ENCODE measurements at regions not wholly inside any gene's neighbourhood (a gene's known extent, or its start where the extent isn't known, plus 50 kb on each side); places are given as distances from the start of the nearest gene placed in this dataset.

DNA sequence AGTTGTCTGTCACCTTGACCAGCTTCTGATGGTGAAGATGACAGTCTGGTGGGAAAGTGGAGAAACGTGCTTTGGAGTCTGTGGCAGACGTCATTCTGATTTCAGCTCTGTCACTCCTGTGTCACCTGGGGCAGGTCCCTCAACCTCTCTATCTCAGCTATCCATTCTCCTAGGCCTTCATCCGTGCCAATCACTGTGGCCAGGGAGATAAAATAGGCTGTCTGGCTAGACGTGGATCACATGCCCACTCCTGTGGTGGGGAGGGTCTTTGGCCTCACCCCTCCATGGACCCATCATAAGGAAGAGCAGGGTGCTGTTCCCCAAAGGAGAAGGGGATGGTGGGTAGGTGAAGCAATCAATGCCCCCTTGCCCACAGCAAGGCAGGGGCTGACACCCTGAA is 140.3 kb downstream of the ACTL8 start:
- no peaks in the 10 kb centered on the region for H3K36me3 ChIP-seq (replicated peaks in 1 of 2; ENCODE audit: insufficient read depth in 1 of 2, low read depth in 2 of 2)
- H3K27me3 ChIP-seq, result no peaks in the 10 kb centered on the region
- intact Hi-C loops (cut with DNase I), result no loop called here
- H3K4me1 ChIP-seq, result peaks cover 21% of the 10 kb centered on the region
- TF ChIP-seq, protein P1, sequence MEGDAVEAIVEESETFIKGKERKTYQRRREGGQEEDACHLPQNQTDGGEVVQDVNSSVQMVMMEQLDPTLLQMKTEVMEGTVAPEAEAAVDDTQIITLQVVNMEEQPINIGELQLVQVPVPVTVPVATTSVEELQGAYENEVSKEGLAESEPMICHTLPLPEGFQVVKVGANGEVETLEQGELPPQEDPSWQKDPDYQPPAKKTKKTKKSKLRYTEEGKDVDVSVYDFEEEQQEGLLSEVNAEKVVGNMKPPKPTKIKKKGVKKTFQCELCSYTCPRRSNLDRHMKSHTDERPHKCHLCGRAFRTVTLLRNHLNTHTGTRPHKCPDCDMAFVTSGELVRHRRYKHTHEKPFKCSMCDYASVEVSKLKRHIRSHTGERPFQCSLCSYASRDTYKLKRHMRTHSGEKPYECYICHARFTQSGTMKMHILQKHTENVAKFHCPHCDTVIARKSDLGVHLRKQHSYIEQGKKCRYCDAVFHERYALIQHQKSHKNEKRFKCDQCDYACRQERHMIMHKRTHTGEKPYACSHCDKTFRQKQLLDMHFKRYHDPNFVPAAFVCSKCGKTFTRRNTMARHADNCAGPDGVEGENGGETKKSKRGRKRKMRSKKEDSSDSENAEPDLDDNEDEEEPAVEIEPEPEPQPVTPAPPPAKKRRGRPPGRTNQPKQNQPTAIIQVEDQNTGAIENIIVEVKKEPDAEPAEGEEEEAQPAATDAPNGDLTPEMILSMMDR (IDR thresholded peaks at IDR 0.05), result no peak
- TF ChIP-seq POLR2A (IDR thresholded peaks at IDR 0.05), result no peak
- WGBS, 2 donors, result 61 to 69% methylated on average over 4 of the region's 4 CpGs
- no peak overlapping the region for H3K4me3 ChIP-seq
- H3K9me3 ChIP-seq, result no peaks in the 10 kb centered on the region
- DNase-seq, result no peak
- ATAC-seq, result no peak
- no peak overlapping the region for H3K27ac ChIP-seq

DNA sequence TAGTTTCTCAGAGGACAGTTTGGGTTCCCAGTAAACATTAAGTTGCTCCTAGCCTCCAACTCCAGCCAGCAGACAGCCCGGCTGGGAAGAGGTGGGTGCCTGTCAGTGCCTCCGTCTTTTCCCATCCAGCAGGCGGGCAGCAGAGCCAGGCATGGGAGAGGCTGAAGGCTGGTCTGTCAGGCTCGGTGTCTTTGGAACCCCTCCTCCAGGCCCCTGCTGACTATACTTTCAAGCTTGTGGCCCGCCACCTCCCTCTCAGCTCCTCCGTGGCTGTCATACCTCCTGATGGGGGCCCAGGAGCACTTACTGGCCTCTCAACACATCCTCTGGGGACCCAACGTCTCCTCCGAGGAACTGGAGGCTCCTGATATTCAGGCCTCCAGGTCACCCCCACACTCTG is 140.9 kb downstream of the ACTL8 start:
- no peaks in the 10 kb centered on the region for H3K9me3 ChIP-seq
- H3K4me1 ChIP-seq, result peaks cover 21% of the 10 kb centered on the region
- H3K4me3 ChIP-seq, result no peak overlapping the region
- no peaks in the 10 kb centered on the region for H3K27me3 ChIP-seq
- H3K27ac ChIP-seq, result no peak overlapping the region
- H3K36me3 ChIP-seq (replicated peaks in 1 of 2; ENCODE audit: insufficient read depth in 1 of 2, low read depth in 2 of 2), result no peaks in the 10 kb centered on the region
- TF ChIP-seq, protein P1 (IDR thresholded peaks at IDR 0.05), result no peak
- TF ChIP-seq POLR2A (IDR thresholded peaks at IDR 0.05), result no peak
- 81 to 86% methylated on average over 8 of the region's 8 CpGs for WGBS, 2 donors
- ATAC-seq (no peak), DNase-seq (no peak)
- intact Hi-C loops (cut with DNase I), result no loop called here

- Histone ChIP-seq H3K36me3 (replicated peaks in 1 of 2; ENCODE audit: insufficient read depth in 1 of 2, low read depth in 2 of 2) (no peaks in the 10 kb centered on the region), H3K4me3 (no peak overlapping the region), H3K9me3 (no peaks in the 10 kb centered on the region), H3K4me1 (peaks cover 27% of the 10 kb centered on the region), H3K27me3 (no peaks in the 10 kb centered on the region), H3K27ac (peak overlapping the region in 2 of 4 donors; percentile 27 to 54)
- intact Hi-C loops (cut with DNase I), result no loop called here
- TF ChIP-seq, protein P1 (IDR thresholded peaks at IDR 0.05), result no peak
- no peak for TF ChIP-seq POLR2A (IDR thresholded peaks at IDR 0.05)
- ATAC-seq (peak; percentile 92), DNase-seq (peak; percentile 65 to 81 (median 72))
- WGBS, 2 donors, result 21 to 46% methylated on average over 5 of the region's 5 CpGs
These were observed 148.3 kb downstream of the ACTL8 start for GRCh38 chr1:17903386-17903785.

- H3K4me3 ChIP-seq, result no peak overlapping the region
- ATAC-seq (peak; percentile 74), DNase-seq (peak; percentile 64 to 87 (median 70))
- TF ChIP-seq, protein P1 (IDR thresholded peaks at IDR 0.05), result no peak
- no peak for TF ChIP-seq POLR2A (IDR thresholded peaks at IDR 0.05)
- intact Hi-C loops (cut with DNase I), result no loop called here
- no peaks in the 10 kb centered on the region for H3K36me3 ChIP-seq (replicated peaks in 1 of 2; ENCODE audit: insufficient read depth in 1 of 2, low read depth in 2 of 2)
- H3K9me3 ChIP-seq, result no peaks in the 10 kb centered on the region
- WGBS, 2 donors, result 7 to 15% methylated on average over 3 to 5 of the region's 5 CpGs
- H3K27me3 ChIP-seq, result no peaks in the 10 kb centered on the region
- peaks cover 27% of the 10 kb centered on the region for H3K4me1 ChIP-seq
- H3K27ac ChIP-seq, result peak overlapping the region in 3 of 4 donors; percentile 27 to 54 (median 32)
These were observed 149.2 kb downstream of the ACTL8 start for GRCh38 chr1:17904290-17904689.

DNA sequence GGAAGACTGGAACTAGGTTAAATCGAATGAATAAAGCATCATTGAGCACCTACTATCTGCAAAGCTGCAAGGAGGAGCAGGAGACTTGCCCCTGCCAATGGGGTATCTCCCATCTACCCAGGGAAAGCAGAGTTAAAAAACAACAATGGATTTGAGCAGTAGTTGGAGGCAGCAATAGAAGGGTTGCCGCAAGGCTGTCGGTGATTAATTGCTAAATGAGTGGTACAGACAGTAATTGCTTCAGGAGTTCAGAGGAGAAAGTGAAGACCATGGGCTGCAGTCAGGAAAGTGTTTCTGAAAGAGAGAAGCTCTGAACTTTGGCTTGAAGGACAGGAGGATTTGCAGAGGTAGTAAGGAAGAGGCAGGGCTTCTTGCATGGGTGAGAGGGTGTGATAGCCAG is 152.9 kb downstream of the ACTL8 start:
- no peak for TF ChIP-seq POLR2A (IDR thresholded peaks at IDR 0.05)
- TF ChIP-seq, protein P1 (IDR thresholded peaks at IDR 0.05), result no peak
- intact Hi-C loops (cut with DNase I), result no loop called here
- Histone ChIP-seq H3K27ac (no peak overlapping the region), H3K36me3 (replicated peaks in 1 of 2; ENCODE audit: insufficient read depth in 1 of 2, low read depth in 2 of 2) (no peaks in the 10 kb centered on the region), H3K4me1 (peaks cover 31% of the 10 kb centered on the region), H3K27me3 (no peaks in the 10 kb centered on the region), H3K4me3 (no peak overlapping the region), H3K9me3 (no peaks in the 10 kb centered on the region)
- ATAC-seq, result no peak
- 58 to 64% methylated on average over 3 of the region's 3 CpGs for WGBS, 2 donors
- no peak for DNase-seq
